Trophoblast cell (in vitro differentiated cells and primary cell): ENCODE measurements at regions not wholly inside any gene's neighbourhood (a gene's known extent, or its start where the extent isn't known, plus 50 kb on each side); places are given as distances from the start of the nearest gene placed in this dataset.

Experiments
- DNase-seq, 2 donors: peaks; one replicate each; pipeline ENCODE4 v3.0.0-alpha.2; 2016
- H2AFZ ChIP-seq: 2 replicates; pipeline ENCODE4 v1.6.1; 2013; ENCODE audit warnings: low read length, moderate library complexity, mild to moderate bottlenecking; ENCODE audit not compliant: insufficient read depth, poor library complexity
- H2AK5ac ChIP-seq: 2 replicates; pipeline ENCODE4 v1.6.1; 2013; ENCODE audit warnings: mild to moderate bottlenecking, low read length
- H2BK120ac ChIP-seq: 2 replicates; pipeline ENCODE4 v1.6.1; 2013; ENCODE audit warnings: low read length, mild to moderate bottlenecking, moderate library complexity; ENCODE audit not compliant: insufficient read depth, poor library complexity
- H2BK12ac ChIP-seq: 2 replicates; pipeline ENCODE4 v1.6.1; 2013; ENCODE audit warnings: mild to moderate bottlenecking, low read length, moderate library complexity
- H2BK5ac ChIP-seq: 2 replicates; pipeline ENCODE4 v1.6.1; 2013; ENCODE audit warnings: low read length, low read depth, moderate library complexity, mild to moderate bottlenecking; ENCODE audit not compliant: poor library complexity
- H3K14ac ChIP-seq: 2 replicates; pipeline ENCODE4 v1.6.1; 2013; ENCODE audit warnings: mild to moderate bottlenecking, low read length
- H3K18ac ChIP-seq: 2 replicates; pipeline ENCODE4 v1.6.1; 2013; ENCODE audit warnings: mild to moderate bottlenecking, low read length
- H3K23ac ChIP-seq: 2 replicates; pipeline ENCODE4 v1.6.1; 2013; ENCODE audit warnings: low read length
- H3K27ac ChIP-seq: 2 replicates; pipeline ENCODE4 v1.5.1; 2013; ENCODE audit warnings: low read depth, mild to moderate bottlenecking, inconsistent platforms, low read length, moderate library complexity
- H3K27me3 ChIP-seq: 2 replicates; pipeline ENCODE4 v1.6.1; 2013; ENCODE audit warnings: inconsistent platforms, mild to moderate bottlenecking, low read length, moderate library complexity; ENCODE audit not compliant: insufficient read depth
- H3K36me3 ChIP-seq, 2 experiments: 1 replicate in 1 of 2; 2 replicates in 1 of 2; pipeline ENCODE4 v1.6.1; 2013; ENCODE audit warnings: low read length in 2 of 2, mild to moderate bottlenecking in 2 of 2, moderate library complexity in 1 of 2; ENCODE audit not compliant: insufficient read depth in 2 of 2, control insufficient read depth in 1 of 2
- H3K4ac ChIP-seq: 2 replicates; pipeline ENCODE4 v1.6.1; 2013; ENCODE audit warnings: low read depth, mild to moderate bottlenecking, low read length, moderate library complexity
- H3K4me1 ChIP-seq, 2 experiments: 1 replicate in 1 of 2; 2 replicates in 1 of 2; pipeline ENCODE4 v1.6.1; 2013; ENCODE audit warnings: low read length in 2 of 2, mild to moderate bottlenecking in 2 of 2, moderate library complexity in 1 of 2; ENCODE audit not compliant: insufficient read depth in 2 of 2, control insufficient read depth in 1 of 2
- H3K4me2 ChIP-seq: 2 replicates; pipeline ENCODE4 v1.6.1; 2013; ENCODE audit warnings: inconsistent platforms, mild to moderate bottlenecking, low read length, moderate library complexity
- H3K4me3 ChIP-seq: 2 replicates; pipeline ENCODE4 v1.5.1; 2013; ENCODE audit warnings: mild to moderate bottlenecking, low read depth, low read length, inconsistent platforms
- H3K79me1 ChIP-seq: one replicate; pipeline ENCODE4 v1.6.1; 2013; ENCODE audit warnings: low read length
- H3K79me2 ChIP-seq: 2 replicates; pipeline ENCODE4 v1.6.1; 2013; ENCODE audit warnings: low read length, mild to moderate bottlenecking; ENCODE audit not compliant: control insufficient read depth, insufficient read depth, poor library complexity
- H3K9ac ChIP-seq: 2 replicates; pipeline ENCODE4 v1.6.1; 2013; ENCODE audit warnings: mild to moderate bottlenecking, low read length
- H3K9me3 ChIP-seq: 2 replicates; pipeline ENCODE4 v1.6.1; 2013; ENCODE audit warnings: low read depth, mild to moderate bottlenecking, control low read depth, inconsistent platforms, low read length; ENCODE audit not compliant: insufficient read depth
- H4K12ac ChIP-seq: 2 replicates; pipeline ENCODE4 v1.6.1; 2013; ENCODE audit warnings: low read depth, mild to moderate bottlenecking, low read length, moderate library complexity
- H4K8ac ChIP-seq: 2 replicates; pipeline ENCODE4 v1.6.1; 2013; ENCODE audit warnings: low read depth, mild to moderate bottlenecking, low read length, moderate library complexity
- H4K91ac ChIP-seq: one replicate; pipeline ENCODE4 v1.6.1; 2013; ENCODE audit warnings: low read depth, mild to moderate bottlenecking, low read length, moderate library complexity
- WGBS: extraction: QIAGEN DNeasy Blood & Tissue Kit; methylation state at CpG from one replicate; pipeline ENCODE4 v1.1.7; 2013; ENCODE audit warnings: missing lambda C conversion rate; ENCODE audit not compliant: insufficient read length, insufficient coverage; ENCODE audit errors: extremely low coverage; 5-methylcytosine and 5-hydroxymethylcytosine counted together

- no peak overlapping the region for H2BK120ac ChIP-seq
- H3K27ac ChIP-seq = no peak overlapping the region
- no peak for DNase-seq
- H3K79me1 ChIP-seq = no peaks in the 10 kb centered on the region
- no CpG with 5 or more reads among the region's 2 CpGs for WGBS
- H2AFZ ChIP-seq = no peak overlapping the region
- no peaks in the 10 kb centered on the region for H3K36me3 ChIP-seq
- H2BK12ac ChIP-seq = no peak overlapping the region
- no peaks in the 10 kb centered on the region for H3K79me2 ChIP-seq
- H3K9me3 ChIP-seq = no peaks in the 10 kb centered on the region
- H3K23ac ChIP-seq = no peak overlapping the region
- no peak overlapping the region for H3K18ac ChIP-seq
- no peak overlapping the region for H4K91ac ChIP-seq
- no peak overlapping the region for H3K9ac ChIP-seq
- H2BK5ac ChIP-seq = no peak overlapping the region
- no peak overlapping the region for H4K12ac ChIP-seq
- no peak overlapping the region for H2AK5ac ChIP-seq
- H3K27me3 ChIP-seq = no peaks in the 10 kb centered on the region
- no peak overlapping the region for H3K4me2 ChIP-seq
- no peaks in the 10 kb centered on the region for H3K4me1 ChIP-seq
- H3K4ac ChIP-seq = no peak overlapping the region
- no peak overlapping the region for H3K14ac ChIP-seq
- no peak overlapping the region for H4K8ac ChIP-seq
- H3K4me3 ChIP-seq = no peak overlapping the region
These were observed 2004.3 kb upstream of the ADGRL3 start for GRCh38 chr4:59195839-59196238.

DNA sequence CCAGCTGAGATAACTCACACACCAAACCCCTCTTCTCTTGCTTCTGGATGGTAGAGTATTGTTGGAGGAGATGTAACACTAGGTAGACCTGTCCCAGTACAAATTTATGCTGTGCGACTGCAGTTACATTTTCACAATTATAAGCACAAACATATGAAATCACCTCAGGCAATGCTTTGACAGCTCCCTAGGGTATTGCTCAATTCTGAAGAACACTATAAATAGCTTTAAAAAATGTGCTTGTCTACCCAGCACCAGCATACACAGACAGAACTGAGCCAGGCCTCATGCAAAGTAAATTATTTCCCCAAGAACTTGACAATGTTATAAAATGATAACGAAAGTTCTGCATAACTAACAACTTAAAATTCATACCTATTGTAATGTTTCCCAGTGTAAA is 1999.1 kb upstream of the ADGRL3 start:
- Histone ChIP-seq H2AFZ (no peak overlapping the region), H4K8ac (no peak overlapping the region), H3K4me2 (no peak overlapping the region), H3K27me3 (no peaks in the 10 kb centered on the region), H3K4me3 (no peak overlapping the region), H3K9ac (no peak overlapping the region), H3K79me1 (no peaks in the 10 kb centered on the region), H3K36me3 (no peaks in the 10 kb centered on the region), H3K23ac (no peak overlapping the region), H2AK5ac (no peak overlapping the region), H3K27ac (no peak overlapping the region), H3K4ac (no peak overlapping the region), H3K14ac (no peak overlapping the region), H4K91ac (no peak overlapping the region), H2BK12ac (no peak overlapping the region), H3K4me1 (no peaks in the 10 kb centered on the region), H3K18ac (no peak overlapping the region), H2BK5ac (no peak overlapping the region), H4K12ac (no peak overlapping the region), H2BK120ac (no peak overlapping the region), H3K79me2 (no peaks in the 10 kb centered on the region), H3K9me3 (no peaks in the 10 kb centered on the region)
- DNase-seq = peak; percentile 38 to 78
- WGBS = no CpG with 5 or more reads among the region's 2 CpGs

- H2AFZ ChIP-seq = no peak overlapping the region
- H2BK12ac ChIP-seq = no peak overlapping the region
- no peaks in the 10 kb centered on the region for H3K79me1 ChIP-seq
- H3K23ac ChIP-seq = no peak overlapping the region
- no peaks in the 10 kb centered on the region for H3K4me1 ChIP-seq
- no peak overlapping the region for H3K27ac ChIP-seq
- no peak overlapping the region for H3K4ac ChIP-seq
- no peak overlapping the region for H4K12ac ChIP-seq
- peak in 1 of 2 donors; percentile 60 for DNase-seq
- H3K9ac ChIP-seq = no peak overlapping the region
- H2BK120ac ChIP-seq = no peak overlapping the region
- no peaks in the 10 kb centered on the region for H3K79me2 ChIP-seq
- H2BK5ac ChIP-seq = no peak overlapping the region
- H4K91ac ChIP-seq = no peak overlapping the region
- no peaks in the 10 kb centered on the region for H3K9me3 ChIP-seq
- WGBS = no CpG with 5 or more reads among the region's 5 CpGs
- no peaks in the 10 kb centered on the region for H3K36me3 ChIP-seq
- H3K4me3 ChIP-seq = no peak overlapping the region
- no peaks in the 10 kb centered on the region for H3K27me3 ChIP-seq
- no peak overlapping the region for H3K18ac ChIP-seq
- no peak overlapping the region for H2AK5ac ChIP-seq
- H3K4me2 ChIP-seq = no peak overlapping the region
- no peak overlapping the region for H4K8ac ChIP-seq
- H3K14ac ChIP-seq = no peak overlapping the region
These were observed 1982.1 kb upstream of the ADGRL3 start for GRCh38 chr4:59217910-59218631.

DNA sequence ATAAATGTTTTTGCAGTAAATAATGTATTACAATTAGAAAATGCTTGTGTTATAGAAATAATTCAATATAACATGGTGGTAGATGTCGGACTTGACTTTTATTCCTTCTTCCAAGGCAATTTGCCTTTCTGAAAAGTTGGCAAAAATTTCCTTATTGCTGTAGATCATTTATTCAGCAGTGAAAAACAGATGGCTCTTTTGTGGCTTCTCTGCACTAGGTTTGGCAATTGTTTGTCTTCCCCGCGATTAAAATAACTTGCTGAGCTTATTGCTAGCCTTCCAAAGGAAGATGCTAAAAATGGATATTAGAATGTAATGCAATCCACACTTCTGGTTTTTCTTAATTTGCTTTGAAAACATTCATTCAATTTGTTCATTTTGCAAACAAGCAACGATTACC is 1977.9 kb upstream of the ADGRL3 start:
- H2AFZ ChIP-seq = no peak overlapping the region
- no peaks in the 10 kb centered on the region for H3K79me1 ChIP-seq
- H2BK5ac ChIP-seq = no peak overlapping the region
- no peak overlapping the region for H4K8ac ChIP-seq
- no peak overlapping the region for H3K14ac ChIP-seq
- no peak overlapping the region for H4K12ac ChIP-seq
- no peak overlapping the region for H3K4me3 ChIP-seq
- no peak overlapping the region for H2BK120ac ChIP-seq
- H3K27me3 ChIP-seq = no peaks in the 10 kb centered on the region
- H3K27ac ChIP-seq = no peak overlapping the region
- no peak overlapping the region for H3K9ac ChIP-seq
- H3K36me3 ChIP-seq = no peaks in the 10 kb centered on the region
- H3K4me2 ChIP-seq = no peak overlapping the region
- no peak overlapping the region for H2AK5ac ChIP-seq
- no peak overlapping the region for H3K18ac ChIP-seq
- H2BK12ac ChIP-seq = no peak overlapping the region
- DNase-seq = no peak
- no peak overlapping the region for H3K23ac ChIP-seq
- WGBS = no CpG with 5 or more reads among the region's 4 CpGs
- no peaks in the 10 kb centered on the region for H3K79me2 ChIP-seq
- no peaks in the 10 kb centered on the region for H3K9me3 ChIP-seq
- H4K91ac ChIP-seq = no peak overlapping the region
- no peaks in the 10 kb centered on the region for H3K4me1 ChIP-seq
- H3K4ac ChIP-seq = no peak overlapping the region
